ENCODE measurements at regions not wholly inside any gene's neighbourhood (a gene's known extent, or its start where the extent isn't known, plus 50 kb on each side); places are given as distances from the start of the nearest gene placed in this dataset.

- Histone ChIP-seq H4K20me1 (ENCODE audit: control insufficient read depth, insufficient read depth, insufficient read length) (no peaks in the 10 kb centered on the region), H3K27me3 (ENCODE audit: insufficient read depth, low read length) (no peaks in the 10 kb centered on the region), H2AFZ (ENCODE audit: low read length) (no peak overlapping the region), H3K23ac (ENCODE audit: insufficient read length, low read depth, low read length) (no peak overlapping the region), H4K5ac (ENCODE audit: insufficient read length, low read depth, low read length) (no peak overlapping the region), H3K4ac (ENCODE audit: low read depth, low read length) (no peak overlapping the region), H2BK12ac (ENCODE audit: insufficient read length, low read depth, low read length) (no peak overlapping the region), H3K4me2 (ENCODE audit: insufficient read depth, insufficient read length, low read length) (no peak overlapping the region), H2BK15ac (ENCODE audit: low read depth, low read length) (no peak overlapping the region), H2BK20ac (ENCODE audit: low read depth, low read length, poor library complexity, severe bottlenecking) (no peak overlapping the region), H3K79me2 (ENCODE audit: insufficient read depth, low read length) (no peaks in the 10 kb centered on the region), H4K91ac (ENCODE audit: insufficient read length, low read depth, low read length) (no peak overlapping the region), H2BK5ac (ENCODE audit: insufficient read length, low read length) (no peak overlapping the region), H3K14ac (ENCODE audit: insufficient read depth, low read length) (no peak overlapping the region), H3K4me1 (ENCODE audit: insufficient read depth, low read length) (no peaks in the 10 kb centered on the region), H4K8ac (replicated peaks; ENCODE audit: insufficient read length, low read depth, low read length) (no peak overlapping the region), H3K27ac (ENCODE audit: insufficient read length, low read depth, low read length) (no peak overlapping the region), H2AK5ac (ENCODE audit: insufficient read length, low read length) (no peak overlapping the region), H3T11ph (ENCODE audit: low read length) (no peak overlapping the region), H3K23me2 (ENCODE audit: insufficient read length, low read depth, low read length, poor library complexity, severe bottlenecking) (no peaks in the 10 kb centered on the region), H3K18ac (ENCODE audit: insufficient read length, low read depth, low read length) (no peak overlapping the region), H3K9me3 (ENCODE audit: control insufficient read depth, low read depth, low read length) (no peaks in the 10 kb centered on the region), H3K56ac (ENCODE audit: insufficient read length, low read depth, low read length) (no peak overlapping the region), H3K79me1 (ENCODE audit: insufficient read depth, low read depth, low read length, poor library complexity, severe bottlenecking) (no peaks in the 10 kb centered on the region), H2BK120ac (ENCODE audit: low read depth, low read length, poor library complexity, severe bottlenecking) (no peak overlapping the region), H3K9ac (ENCODE audit: extremely low read depth, insufficient read length, low read length) (no peak overlapping the region)
- no peaks in the 10 kb centered on the region for H3K27me3 Mint-ChIP-seq (ENCODE audit: low read depth)
- no peaks in the 10 kb centered on the region for H3K4me1 Mint-ChIP-seq
- no CpG with 5 or more reads among the region's 2 CpGs for WGBS (ENCODE audit: extremely low coverage, insufficient read length, low lambda C conversion rate)
- no peak overlapping the region for H3K27ac Mint-ChIP-seq
- no peaks in the 10 kb centered on the region for H3K36me3 Mint-ChIP-seq (ENCODE audit: insufficient read depth in 1 of 3, low read depth in 3 of 3)
- no peaks in the 10 kb centered on the region for H3K9me3 Mint-ChIP-seq
- H3K4me3 Mint-ChIP-seq, result no peak overlapping the region
- DNase-seq, result no peak
- TF ChIP-seq, protein P1, sequence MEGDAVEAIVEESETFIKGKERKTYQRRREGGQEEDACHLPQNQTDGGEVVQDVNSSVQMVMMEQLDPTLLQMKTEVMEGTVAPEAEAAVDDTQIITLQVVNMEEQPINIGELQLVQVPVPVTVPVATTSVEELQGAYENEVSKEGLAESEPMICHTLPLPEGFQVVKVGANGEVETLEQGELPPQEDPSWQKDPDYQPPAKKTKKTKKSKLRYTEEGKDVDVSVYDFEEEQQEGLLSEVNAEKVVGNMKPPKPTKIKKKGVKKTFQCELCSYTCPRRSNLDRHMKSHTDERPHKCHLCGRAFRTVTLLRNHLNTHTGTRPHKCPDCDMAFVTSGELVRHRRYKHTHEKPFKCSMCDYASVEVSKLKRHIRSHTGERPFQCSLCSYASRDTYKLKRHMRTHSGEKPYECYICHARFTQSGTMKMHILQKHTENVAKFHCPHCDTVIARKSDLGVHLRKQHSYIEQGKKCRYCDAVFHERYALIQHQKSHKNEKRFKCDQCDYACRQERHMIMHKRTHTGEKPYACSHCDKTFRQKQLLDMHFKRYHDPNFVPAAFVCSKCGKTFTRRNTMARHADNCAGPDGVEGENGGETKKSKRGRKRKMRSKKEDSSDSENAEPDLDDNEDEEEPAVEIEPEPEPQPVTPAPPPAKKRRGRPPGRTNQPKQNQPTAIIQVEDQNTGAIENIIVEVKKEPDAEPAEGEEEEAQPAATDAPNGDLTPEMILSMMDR (conservative IDR thresholded peaks at IDR 0.05), result no peak
These were observed 1392.9 kb downstream of the ARAP2 start for GRCh38 chr4:34851411-34851810.

All from H9 (cell line).